T-helper 17 cell (primary cell): ENCODE measurements at regions not wholly inside any gene's neighbourhood (a gene's known extent, or its start where the extent isn't known, plus 50 kb on each side); places are given as distances from the start of the nearest gene placed in this dataset.

ENCODE experiments used
- ATAC-seq: fragments of 150-1000 bp; cut with Tn5 transposase; 2 replicates; pipeline ENCODE4 v1.10.0; 2021; ENCODE audit warnings: mild to moderate bottlenecking, moderate library complexity
- DNase-seq, 3 donors: peaks; one replicate each; pipeline versions ENCODE4 v3.0.0 to v3.0.0-alpha.2; 2020 to 2021
- H3K9me3 ChIP-seq: one replicate; pipeline ENCODE4 v1.7.0; 2013; ENCODE audit warnings: low read length, mild to moderate bottlenecking; ENCODE audit not compliant: control insufficient read depth, poor library complexity, severe bottlenecking
- H3K27ac Mint-ChIP-seq: one replicate; pipeline ENCODE4 v1.8.0; 2022; ENCODE audit warnings: mild to moderate bottlenecking, moderate library complexity, mixed read lengths
- H3K27me3 Mint-ChIP-seq: one replicate; pipeline ENCODE4 v1.8.0; 2022; ENCODE audit warnings: mixed read lengths
- H3K36me3 Mint-ChIP-seq: one replicate; pipeline ENCODE4 v1.8.0; 2022; ENCODE audit warnings: low read depth, mixed read lengths
- H3K4me1 Mint-ChIP-seq: one replicate; pipeline ENCODE4 v1.8.0; 2022; ENCODE audit warnings: mild to moderate bottlenecking, mixed read lengths
- H3K4me3 Mint-ChIP-seq: one replicate; pipeline ENCODE4 v1.8.0; 2022; ENCODE audit warnings: mild to moderate bottlenecking, moderate library complexity, mixed read lengths

DNA sequence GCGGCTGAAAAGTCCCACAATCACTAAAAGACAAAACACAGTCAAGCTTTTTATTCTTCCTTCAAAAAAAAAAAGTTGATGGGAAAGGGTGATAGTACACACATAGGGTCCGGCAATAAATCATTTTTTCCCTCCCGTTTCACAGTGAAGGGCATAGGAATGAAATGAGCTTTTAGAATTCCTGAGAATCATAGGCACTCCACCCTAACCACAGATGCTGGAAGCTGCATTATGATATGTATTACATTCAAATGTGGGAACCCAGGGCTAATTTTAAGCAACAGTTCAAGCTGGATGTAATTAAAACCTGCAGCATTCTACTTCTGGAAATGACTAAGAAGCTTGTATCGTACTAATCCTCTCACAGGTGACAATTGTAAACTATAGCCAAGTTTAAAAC, 75.7 kb upstream of the KCNJ15 start:
- H3K27me3 Mint-ChIP-seq = peaks cover 14% of the 10 kb centered on the region
- H3K27ac Mint-ChIP-seq = no peak overlapping the region
- no peaks in the 10 kb centered on the region for H3K4me1 Mint-ChIP-seq
- H3K4me3 Mint-ChIP-seq = no peak overlapping the region
- H3K9me3 ChIP-seq = no peaks in the 10 kb centered on the region
- ATAC-seq (no peak), DNase-seq (no peak)
- no peaks in the 10 kb centered on the region for H3K36me3 Mint-ChIP-seq

DNA sequence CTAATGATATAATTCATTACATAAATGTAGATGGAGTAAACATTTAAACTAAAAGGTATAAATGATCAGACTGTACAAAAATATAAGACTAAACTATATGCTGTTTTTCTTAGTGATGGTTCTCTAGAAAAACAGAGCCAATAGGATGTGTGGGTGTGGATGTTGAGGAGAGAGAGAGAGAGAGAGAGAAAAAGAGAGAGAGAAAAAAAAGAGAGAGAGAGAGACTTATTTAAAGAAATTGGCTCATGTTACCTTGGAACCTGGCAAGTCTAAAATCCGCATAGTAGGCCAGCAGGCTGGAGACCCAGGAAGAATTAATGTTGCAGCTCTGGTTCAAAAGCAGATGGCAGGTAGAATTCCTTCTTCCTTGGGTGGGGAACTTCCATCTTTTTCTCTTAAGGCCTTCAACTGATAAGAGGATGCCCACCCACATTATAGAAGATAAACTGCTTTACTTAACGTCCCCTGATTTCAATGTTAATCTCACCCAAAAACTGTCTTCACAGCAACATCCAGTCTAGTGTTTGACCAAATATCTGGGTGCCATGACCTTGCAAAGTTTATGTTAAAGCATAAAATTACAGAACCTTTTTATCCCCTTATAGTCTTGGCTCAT, 74.3 kb upstream of the KCNJ15 start:
- H3K4me3 Mint-ChIP-seq = no peak overlapping the region
- peaks cover 8% of the 10 kb centered on the region for H3K27me3 Mint-ChIP-seq
- H3K9me3 ChIP-seq = no peaks in the 10 kb centered on the region
- DNase-seq = no peak
- no peaks in the 10 kb centered on the region for H3K36me3 Mint-ChIP-seq
- H3K27ac Mint-ChIP-seq = no peak overlapping the region
- no peak for ATAC-seq
- H3K4me1 Mint-ChIP-seq = no peaks in the 10 kb centered on the region

DNA sequence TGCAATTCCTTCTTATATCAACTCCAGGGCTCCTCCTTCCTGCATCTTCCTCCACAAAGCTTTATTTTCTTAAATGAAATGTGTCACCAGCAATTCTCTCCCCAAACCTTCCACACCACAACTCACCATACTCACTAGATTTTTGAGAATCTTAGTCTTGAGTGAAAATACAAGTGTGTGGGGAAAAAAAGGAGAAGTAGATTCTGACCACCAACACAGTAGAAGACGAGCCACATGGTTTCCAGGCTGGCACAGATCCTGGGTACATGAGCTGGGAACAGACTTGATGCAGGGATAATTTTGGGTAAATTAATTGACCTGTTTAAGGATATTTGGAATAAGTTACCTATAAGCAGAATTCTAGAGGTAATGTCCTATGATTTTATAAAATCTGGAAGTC, 72.8 kb upstream of the KCNJ15 start:
- Mint-ChIP-seq H3K27ac (no peak overlapping the region), H3K27me3 (peaks cover 8% of the 10 kb centered on the region), H3K4me1 (no peaks in the 10 kb centered on the region), H3K4me3 (no peak overlapping the region), H3K36me3 (no peaks in the 10 kb centered on the region)
- no peaks in the 10 kb centered on the region for H3K9me3 ChIP-seq
- no peak for ATAC-seq
- no peak for DNase-seq

DNA sequence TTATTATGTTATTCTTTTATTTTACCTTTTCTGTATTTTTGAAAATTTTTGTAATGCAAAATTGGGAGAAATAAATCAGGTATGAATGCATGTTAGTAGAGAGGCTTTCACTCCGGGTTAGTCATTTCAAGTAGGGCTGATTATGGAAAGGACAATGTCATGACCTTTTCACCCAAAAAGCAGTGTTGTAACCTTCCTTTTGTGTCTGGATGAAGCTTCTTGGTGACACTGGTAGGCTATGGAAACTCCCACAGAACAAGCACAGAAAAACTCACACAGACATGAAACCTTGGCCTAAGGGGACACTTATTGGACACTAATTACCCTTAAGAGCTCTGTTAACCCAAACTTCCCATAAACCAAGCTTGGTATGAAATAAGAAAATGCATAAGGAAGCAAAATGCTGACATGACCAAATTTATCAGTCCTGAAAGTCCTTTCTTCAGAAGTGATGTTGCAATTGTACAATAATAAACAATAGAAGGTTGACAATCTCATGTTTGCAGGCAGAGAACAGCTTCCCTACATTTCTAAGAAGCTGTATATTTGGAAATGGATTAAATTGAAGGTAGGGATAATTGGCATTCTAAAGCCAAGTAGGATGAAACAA, 70.0 kb upstream of the KCNJ15 start:
- H3K36me3 Mint-ChIP-seq = no peaks in the 10 kb centered on the region
- H3K4me1 Mint-ChIP-seq = no peaks in the 10 kb centered on the region
- H3K4me3 Mint-ChIP-seq = no peak overlapping the region
- no peaks in the 10 kb centered on the region for H3K9me3 ChIP-seq
- ATAC-seq (no peak), DNase-seq (no peak)
- no peak overlapping the region for H3K27ac Mint-ChIP-seq
- H3K27me3 Mint-ChIP-seq = no peaks in the 10 kb centered on the region

DNA sequence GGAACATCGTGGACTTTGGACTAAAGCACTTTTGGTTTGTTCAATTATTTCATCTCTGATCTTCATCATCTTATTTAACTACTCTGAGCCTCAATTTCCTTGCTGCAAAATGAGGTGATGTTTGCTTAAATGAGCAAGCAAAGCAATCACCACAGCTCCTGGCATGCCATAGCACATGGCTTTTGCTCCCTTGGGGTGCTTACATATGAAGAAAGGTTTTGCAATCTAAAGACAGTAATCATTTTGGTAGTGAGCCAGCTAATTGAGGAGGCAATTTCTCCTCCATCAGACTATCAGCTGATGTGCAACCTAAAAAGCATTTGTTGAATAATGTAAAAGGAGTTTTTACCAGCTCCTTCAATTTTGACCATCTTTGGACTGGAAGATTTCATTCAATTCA, 68.8 kb upstream of the KCNJ15 start:
- Mint-ChIP-seq H3K4me3 (no peak overlapping the region), H3K36me3 (no peaks in the 10 kb centered on the region), H3K4me1 (no peaks in the 10 kb centered on the region), H3K27ac (no peak overlapping the region), H3K27me3 (no peaks in the 10 kb centered on the region)
- DNase-seq (no peak), ATAC-seq (no peak)
- H3K9me3 ChIP-seq = no peaks in the 10 kb centered on the region

DNA sequence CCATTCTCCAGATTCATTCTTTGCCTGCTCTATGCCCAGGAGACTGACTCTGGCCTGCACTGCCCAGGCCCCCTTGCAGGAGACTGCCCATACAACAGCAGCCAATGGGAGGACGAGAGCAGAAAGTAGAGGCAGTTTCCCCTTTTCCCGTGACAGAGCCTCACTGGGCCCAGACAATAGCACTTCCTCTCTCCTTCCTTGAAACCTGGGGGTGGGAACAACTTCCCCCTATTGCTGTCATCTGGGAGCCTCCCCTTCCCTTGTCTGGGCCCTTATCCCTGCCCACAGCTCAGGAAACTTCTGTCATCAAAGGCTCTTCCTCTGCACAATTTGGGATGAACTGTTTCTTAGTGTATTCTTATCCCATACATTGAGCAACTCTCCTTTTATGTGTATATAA, 60.8 kb upstream of the KCNJ15 start:
- Mint-ChIP-seq H3K4me1 (no peaks in the 10 kb centered on the region), H3K27me3 (no peaks in the 10 kb centered on the region), H3K4me3 (no peak overlapping the region), H3K36me3 (no peaks in the 10 kb centered on the region), H3K27ac (no peak overlapping the region)
- DNase-seq (no peak), ATAC-seq (no peak)
- H3K9me3 ChIP-seq = no peaks in the 10 kb centered on the region

DNA sequence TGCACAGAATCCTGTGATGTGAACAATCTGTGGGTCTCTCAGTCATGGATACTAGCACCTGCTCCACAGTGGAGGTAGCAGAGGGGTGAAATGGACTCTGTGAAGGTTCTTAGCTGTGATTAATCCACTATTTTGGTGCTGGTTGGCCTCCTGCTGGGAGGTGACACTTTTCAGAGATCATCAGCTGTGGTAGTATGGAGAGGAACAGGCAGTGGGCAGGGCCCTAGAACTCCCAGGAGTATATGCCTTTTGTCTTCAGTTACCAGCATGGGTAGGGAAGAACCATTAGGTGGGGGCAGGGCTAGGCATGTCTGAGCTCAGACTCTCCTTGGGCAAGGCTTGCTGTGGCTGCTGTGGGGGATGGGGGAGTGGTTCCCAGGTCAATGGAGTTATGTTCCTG, 54.0 kb upstream of the KCNJ15 start:
- DNase-seq (no peak), ATAC-seq (no peak)
- no peaks in the 10 kb centered on the region for H3K4me1 Mint-ChIP-seq
- no peak overlapping the region for H3K27ac Mint-ChIP-seq
- peaks cover 32% of the 10 kb centered on the region for H3K27me3 Mint-ChIP-seq
- no peaks in the 10 kb centered on the region for H3K36me3 Mint-ChIP-seq
- no peaks in the 10 kb centered on the region for H3K9me3 ChIP-seq
- H3K4me3 Mint-ChIP-seq = no peak overlapping the region

- Mint-ChIP-seq H3K4me1 (no peaks in the 10 kb centered on the region), H3K27ac (no peak overlapping the region), H3K4me3 (no peak overlapping the region), H3K36me3 (no peaks in the 10 kb centered on the region), H3K27me3 (peaks cover 32% of the 10 kb centered on the region)
- H3K9me3 ChIP-seq = no peaks in the 10 kb centered on the region
- no peak for ATAC-seq
- no peak for DNase-seq
These were observed 53.6 kb upstream of the KCNJ15 start for GRCh38 chr21:38203229-38203628.

- Mint-ChIP-seq H3K4me3 (no peak overlapping the region), H3K27ac (no peak overlapping the region), H3K27me3 (peaks cover 37% of the 10 kb centered on the region), H3K4me1 (no peaks in the 10 kb centered on the region), H3K36me3 (no peaks in the 10 kb centered on the region)
- DNase-seq = no peak
- H3K9me3 ChIP-seq = no peaks in the 10 kb centered on the region
- ATAC-seq = no peak
These were observed 50.9 kb upstream of the KCNJ15 start for GRCh38 chr21:38205940-38206339.

DNA sequence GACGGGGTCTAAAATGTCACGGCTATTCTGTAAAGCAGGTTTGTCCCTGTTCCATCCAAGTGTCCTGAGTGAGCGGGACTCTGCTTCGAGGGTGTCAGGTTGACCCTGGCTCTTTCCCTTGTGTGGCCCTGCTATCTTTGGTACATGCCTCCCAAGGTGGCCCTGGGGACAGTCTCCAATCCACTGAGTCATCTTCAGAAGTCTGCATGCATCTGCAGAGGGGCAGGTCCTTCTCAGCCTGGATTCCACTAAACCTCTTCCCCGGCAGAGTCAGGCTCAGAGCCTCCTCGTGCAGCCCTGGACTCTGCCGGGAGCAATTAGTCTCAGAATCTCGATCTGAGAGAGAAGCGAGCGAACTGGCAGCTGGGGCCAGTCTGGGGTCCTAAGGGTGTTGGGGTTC, 50.1 kb upstream of the KCNJ15 start:
- peaks cover 42% of the 10 kb centered on the region for H3K27me3 Mint-ChIP-seq
- DNase-seq (no peak), ATAC-seq (no peak)
- no peaks in the 10 kb centered on the region for H3K4me1 Mint-ChIP-seq
- no peaks in the 10 kb centered on the region for H3K9me3 ChIP-seq
- H3K4me3 Mint-ChIP-seq = no peak overlapping the region
- no peaks in the 10 kb centered on the region for H3K36me3 Mint-ChIP-seq
- H3K27ac Mint-ChIP-seq = no peak overlapping the region
